ENCODE measurements at regions not wholly inside any gene's neighbourhood (a gene's known extent, or its start where the extent isn't known, plus 50 kb on each side); places are given as distances from the start of the nearest gene placed in this dataset.

GRCh38 chr6:71194724-71195123, 93.9 kb upstream of the OGFRL1 start:
- TF ChIP-seq CTCF (IDR thresholded peaks at IDR 0.05) (no peak), POLR2A (IDR thresholded peaks at IDR 0.05) (no peak)

Data from adrenal gland (tissue), 5 donors.